GM21529 (cell line): ENCODE measurements at regions not wholly inside any gene's neighbourhood (a gene's known extent, or its start where the extent isn't known, plus 50 kb on each side); places are given as distances from the start of the nearest gene placed in this dataset.
"Not testable (repeated sequence)": the region's sequence is repeated elsewhere in the genome, so short reads cannot be mapped to it uniquely, and the experiment has no call there.

Experiments
- ATAC-seq: cut with Tn5 transposase; IDR thresholded peaks from one replicate; pipeline ENCODE4 v1.9.1; 2021; ENCODE audit not compliant: unreplicated experiment

- no peak for ATAC-seq
Measured at GRCh38 chr4:181061787-181062186, 1181.4 kb upstream of the TENM3 start.

- ATAC-seq, result no peak
Measured at GRCh38 chr4:181063212-181063611, 1180.0 kb upstream of the TENM3 start.

GRCh38 chr4:181077341-181077740, 1165.9 kb upstream of the TENM3 start:
- no peak for ATAC-seq

GRCh38 chr4:181078196-181078595, 1165.0 kb upstream of the TENM3 start:
- no peak for ATAC-seq

DNA sequence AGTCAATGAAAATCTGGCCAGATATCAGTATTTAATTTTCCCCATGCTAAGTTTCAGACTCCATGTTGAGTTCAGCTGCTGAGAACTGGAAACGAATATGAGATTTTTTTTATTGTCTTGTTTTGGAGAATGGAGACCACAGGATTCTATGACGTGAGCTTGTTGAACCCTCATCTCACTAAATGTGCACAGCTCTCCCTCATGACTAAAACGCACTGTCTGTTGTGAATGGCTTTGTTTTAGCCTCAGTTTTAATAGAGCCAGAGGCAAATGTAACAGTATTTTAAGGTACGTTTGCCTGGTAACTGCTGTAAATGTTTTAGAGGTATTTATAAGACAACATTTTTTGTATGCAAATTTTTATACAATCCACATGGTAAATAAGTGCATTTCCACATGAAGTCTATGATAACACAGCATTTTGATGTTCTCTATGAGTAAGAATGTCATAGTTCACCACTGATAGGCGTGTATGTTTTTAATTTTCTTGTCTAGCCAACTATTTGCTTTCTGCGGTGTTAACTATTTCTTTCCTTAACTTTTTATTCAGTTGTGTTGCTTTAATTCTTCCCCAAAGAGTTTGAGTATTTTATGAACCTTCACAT, 1159.3 kb upstream of the TENM3 start:
- ATAC-seq, result no peak

GRCh38 chr4:181085557-181085956, 1157.6 kb upstream of the TENM3 start:
- no peak for ATAC-seq

GRCh38 chr4:181105487-181105886, 1137.7 kb upstream of the TENM3 start:
- no peak for ATAC-seq

- no peak for ATAC-seq
Measured at GRCh38 chr4:181106398-181106797, 1136.8 kb upstream of the TENM3 start.

DNA sequence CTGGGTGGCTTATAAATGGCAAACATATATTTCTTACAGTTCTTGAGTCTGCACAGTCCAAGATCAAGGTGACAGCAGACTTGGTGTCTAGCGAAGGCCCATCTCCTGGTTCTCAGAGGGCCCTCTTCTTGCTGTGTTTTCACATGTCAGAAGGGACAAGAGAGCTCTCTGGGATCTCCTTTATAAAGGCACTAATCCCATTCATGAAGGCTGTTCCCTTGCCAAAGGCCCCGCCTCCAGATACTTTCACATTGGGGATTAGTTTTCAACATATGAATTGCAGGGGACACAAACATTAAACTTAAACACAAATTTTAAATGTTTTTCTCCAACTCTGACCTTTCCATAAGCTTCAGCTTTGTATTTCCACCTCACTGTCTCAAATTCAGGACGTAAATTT, 1135.0 kb upstream of the TENM3 start:
- ATAC-seq, result no peak

DNA sequence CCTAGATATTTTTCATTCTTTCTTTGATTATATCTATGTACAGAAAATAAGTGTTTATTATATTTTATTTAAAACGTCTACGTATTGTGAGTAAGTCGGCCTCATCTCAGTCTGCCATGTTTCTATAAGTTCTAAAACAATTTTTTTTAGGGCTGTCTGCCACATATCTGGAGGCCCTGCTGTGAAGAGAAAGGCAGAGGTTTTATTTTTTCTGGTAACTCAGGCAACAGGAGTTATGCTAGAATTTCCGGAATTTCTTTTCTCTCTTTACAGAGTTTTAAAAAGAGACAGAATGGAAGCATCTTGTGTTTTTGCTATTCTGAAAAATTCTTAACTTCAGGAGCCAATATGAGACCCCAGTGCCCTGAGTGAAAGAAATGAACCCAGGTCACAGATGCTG, 1124.0 kb upstream of the TENM3 start:
- no peak for ATAC-seq

DNA sequence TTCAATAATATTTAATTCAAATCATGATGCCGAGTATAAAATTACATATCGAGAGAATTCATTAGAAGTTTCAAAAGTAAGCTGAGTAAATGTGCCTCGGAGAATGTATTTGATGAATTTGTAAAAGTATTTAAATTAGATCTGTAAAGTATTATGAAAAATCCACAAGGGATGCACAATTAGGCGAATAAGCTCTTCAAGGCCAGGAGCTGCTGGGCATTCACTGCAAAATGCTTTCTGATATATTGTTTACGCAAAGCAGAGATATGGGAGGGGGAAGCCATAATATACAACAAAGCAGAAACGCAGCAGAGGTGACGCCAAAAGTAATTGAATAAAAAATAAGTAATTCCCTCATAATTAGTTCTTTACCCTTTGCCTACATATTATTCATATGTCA, 1121.5 kb upstream of the TENM3 start:
- no peak for ATAC-seq

DNA sequence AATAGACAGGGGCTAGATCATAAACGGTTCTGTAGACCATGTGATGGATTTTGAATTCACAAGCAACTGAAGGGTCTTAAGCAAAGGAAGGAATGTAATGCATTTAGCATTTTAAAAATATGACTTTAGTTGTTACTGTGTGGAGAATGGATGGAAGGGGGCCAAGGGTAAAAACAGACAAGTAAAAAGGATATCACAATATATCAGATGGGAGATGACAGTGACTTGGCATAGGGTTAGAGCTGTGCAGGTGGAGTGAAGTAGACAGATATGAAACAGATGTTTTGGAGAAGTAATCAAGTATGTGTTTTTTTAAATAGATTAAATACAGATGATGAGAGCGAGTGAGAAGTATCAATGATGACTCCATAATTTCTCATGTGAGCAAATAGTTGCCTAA, 1116.0 kb upstream of the TENM3 start:
- ATAC-seq, result no peak

GRCh38 chr4:181130317-181130716, 1112.9 kb upstream of the TENM3 start:
- ATAC-seq, result not testable (repeated sequence)

DNA sequence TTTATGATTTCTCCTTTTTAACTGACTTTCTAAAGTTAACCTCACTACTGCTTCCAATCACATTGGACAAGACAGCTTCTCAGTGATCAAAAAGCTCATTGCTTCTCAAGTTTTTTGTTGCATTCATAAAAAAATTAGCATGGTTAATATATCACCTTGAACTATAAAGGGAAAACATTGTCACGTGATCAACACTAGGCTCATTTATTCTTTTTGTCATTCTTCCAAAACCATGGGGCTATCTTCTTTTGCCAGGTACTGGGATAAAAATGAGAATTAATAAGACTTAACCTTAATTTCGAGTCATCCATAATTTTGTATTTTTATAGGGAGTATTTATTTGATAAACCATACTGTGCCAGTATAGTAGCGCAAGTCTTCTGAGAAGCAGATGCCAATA, 1105.9 kb upstream of the TENM3 start:
- no peak for ATAC-seq

DNA sequence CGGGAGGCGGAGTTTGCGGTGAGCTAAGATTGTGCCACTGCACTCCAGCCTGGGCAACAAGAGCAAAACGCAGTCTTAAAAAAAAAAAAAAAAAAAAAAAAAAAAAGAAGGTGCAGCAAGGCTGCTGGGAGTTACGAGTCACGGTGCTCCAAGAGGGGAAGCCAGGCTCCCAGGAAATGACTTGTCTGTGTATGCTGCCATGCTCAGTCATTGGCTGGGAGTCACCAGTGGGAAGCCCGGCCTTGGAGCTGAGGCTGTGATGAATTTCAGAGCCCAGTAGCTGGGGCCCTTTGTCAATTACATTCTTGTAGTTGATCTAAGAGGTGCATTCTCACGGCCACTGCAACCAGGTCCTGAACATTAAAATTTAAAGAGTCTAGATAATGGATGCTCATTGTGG, 1105.1 kb upstream of the TENM3 start:
- no peak for ATAC-seq

- no peak for ATAC-seq
Measured at GRCh38 chr4:181140037-181140603, 1103.1 kb upstream of the TENM3 start.

GRCh38 chr4:181143250-181143854, 1099.8 kb upstream of the TENM3 start:
- peak; percentile 96 for ATAC-seq

- ATAC-seq, result no peak
Measured at GRCh38 chr4:181146051-181146450, 1097.2 kb upstream of the TENM3 start.

- ATAC-seq, result no peak
Measured at GRCh38 chr4:181147416-181147951, 1095.7 kb upstream of the TENM3 start.

GRCh38 chr4:181148470-181148869, 1094.7 kb upstream of the TENM3 start:
- no peak for ATAC-seq

DNA sequence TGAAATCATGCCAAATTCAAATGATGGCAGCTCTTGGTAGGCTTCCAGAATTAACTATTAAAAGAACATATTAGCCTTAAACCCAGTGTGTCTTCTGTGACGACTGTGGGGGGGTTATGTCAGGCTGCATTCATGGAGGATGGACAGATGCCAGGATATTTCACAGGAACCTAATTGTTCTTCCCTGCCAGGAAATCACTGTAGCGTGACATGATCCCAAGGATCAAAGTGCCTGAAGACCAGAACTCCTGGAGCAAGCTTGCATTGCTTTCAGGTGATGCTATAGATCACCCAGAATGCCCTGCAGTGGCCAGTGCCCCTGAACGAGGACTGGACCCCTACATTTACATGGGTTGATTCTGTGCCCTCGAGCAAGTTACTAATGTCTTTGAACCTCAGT, 1093.0 kb upstream of the TENM3 start:
- ATAC-seq, result no peak

DNA sequence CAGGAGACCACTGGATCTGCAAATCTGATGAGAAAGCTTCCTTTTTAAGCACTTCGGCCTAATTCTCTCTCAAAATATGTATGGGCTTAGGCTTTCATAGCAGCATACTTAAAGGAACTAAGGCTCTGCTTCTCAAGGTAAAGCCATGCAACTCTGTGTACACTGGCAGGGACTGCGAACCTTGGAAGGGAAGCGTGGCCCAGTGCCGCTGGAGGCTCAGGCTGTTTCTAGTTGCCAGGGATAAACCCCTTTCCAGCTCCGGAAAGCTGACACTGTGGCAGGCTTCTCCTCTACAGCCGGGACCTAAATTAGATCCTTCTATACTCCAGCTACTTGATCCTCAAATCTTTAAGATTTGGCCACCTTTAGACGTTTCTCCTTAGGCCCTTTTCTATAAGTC, 1091.3 kb upstream of the TENM3 start:
- ATAC-seq, result no peak

- no peak for ATAC-seq
Measured at GRCh38 chr4:181157647-181158046, 1085.6 kb upstream of the TENM3 start.
